AG04450 (cell line): ENCODE measurements at regions not wholly inside any gene's neighbourhood (a gene's known extent, or its start where the extent isn't known, plus 50 kb on each side); places are given as distances from the start of the nearest gene placed in this dataset.

Experiments
- CTCF ChIA-PET: fragments of 300-600, 350-600 bp; formaldehyde crosslinking; extraction: SDS; loops from one replicate; lab custom pipeline; 2022; ENCODE audit warnings: antibody characterized with exemption, inconsistent platforms; lab: Charles Lee
- POLR2A ChIA-PET: fragments of 350-600 bp; formaldehyde crosslinking; extraction: SDS; loops from one replicate; lab custom pipeline; 2021; ENCODE audit warnings: antibody characterized with exemption, inconsistent platforms; lab: Yijun Ruan, JAX
- DNase-seq: peaks from one replicate; pipeline ENCODE4 v3.0.0-alpha.2; 2011; ENCODE audit warnings: low read depth, low spot score
- H3K27ac ChIP-seq: one replicate; pipeline ENCODE4 v1.5.1; 2012; ENCODE audit warnings: low read depth, low read length, control low read depth
- H3K27me3 ChIP-seq: one replicate; pipeline ENCODE4 v1.6.0; 2012; ENCODE audit warnings: low read length; ENCODE audit not compliant: control insufficient read depth, insufficient read depth
- H3K4me3 ChIP-seq: 2 replicates; pipeline ENCODE4 v1.5.1; 2011; ENCODE audit warnings: mild to moderate bottlenecking, low read depth, low read length, control low read depth
- H3K9me3 ChIP-seq: 2 replicates; pipeline ENCODE4 v1.5.1; 2012; ENCODE audit warnings: low read length; ENCODE audit not compliant: control insufficient read depth, insufficient read depth
- TF ChIP-seq, protein P1 (sequence below): IDR thresholded peaks from 2 replicates; pipeline ENCODE4 v1.5.1; 2011; ENCODE audit warnings: low read depth, low read length, control low read depth, inconsistent platforms

DNA sequence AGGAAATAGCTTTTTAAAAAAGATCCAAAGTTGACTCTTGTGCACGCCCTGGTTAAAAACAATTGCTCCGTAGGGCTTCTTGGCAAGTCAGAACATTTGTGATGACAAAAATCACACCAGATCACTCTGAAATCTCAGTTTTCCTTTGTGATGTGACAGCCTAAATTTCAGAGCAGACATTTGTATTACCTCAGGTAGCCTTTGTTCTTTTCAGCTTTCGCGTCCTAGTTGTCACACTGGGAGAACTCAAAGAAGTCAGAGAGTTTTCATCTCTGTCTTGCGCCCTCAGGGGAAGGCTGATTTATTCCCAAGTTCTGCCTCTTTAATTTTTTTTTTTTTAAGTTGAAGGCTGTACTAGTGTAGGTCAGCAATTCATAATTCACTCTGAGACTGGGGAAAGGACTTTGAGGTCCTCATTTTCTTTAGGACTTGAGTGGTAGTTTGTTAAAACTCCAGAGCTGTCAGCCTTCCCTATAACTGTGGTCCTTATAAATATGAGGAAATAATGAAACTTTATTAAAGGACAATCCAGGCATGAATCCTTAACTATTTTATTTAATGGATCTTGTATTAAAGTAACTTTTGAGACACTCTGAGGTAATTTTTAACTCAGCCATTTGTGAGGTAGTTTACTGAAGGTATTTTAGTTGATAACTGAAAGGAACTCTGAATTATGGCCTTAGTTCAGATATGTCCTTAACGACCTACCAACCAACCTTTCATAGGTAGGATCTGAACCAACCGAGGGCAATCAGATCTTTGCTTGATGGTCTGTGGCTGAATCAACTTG, 525.1 kb upstream of the FAM98A start:
- TF ChIP-seq, protein P1, sequence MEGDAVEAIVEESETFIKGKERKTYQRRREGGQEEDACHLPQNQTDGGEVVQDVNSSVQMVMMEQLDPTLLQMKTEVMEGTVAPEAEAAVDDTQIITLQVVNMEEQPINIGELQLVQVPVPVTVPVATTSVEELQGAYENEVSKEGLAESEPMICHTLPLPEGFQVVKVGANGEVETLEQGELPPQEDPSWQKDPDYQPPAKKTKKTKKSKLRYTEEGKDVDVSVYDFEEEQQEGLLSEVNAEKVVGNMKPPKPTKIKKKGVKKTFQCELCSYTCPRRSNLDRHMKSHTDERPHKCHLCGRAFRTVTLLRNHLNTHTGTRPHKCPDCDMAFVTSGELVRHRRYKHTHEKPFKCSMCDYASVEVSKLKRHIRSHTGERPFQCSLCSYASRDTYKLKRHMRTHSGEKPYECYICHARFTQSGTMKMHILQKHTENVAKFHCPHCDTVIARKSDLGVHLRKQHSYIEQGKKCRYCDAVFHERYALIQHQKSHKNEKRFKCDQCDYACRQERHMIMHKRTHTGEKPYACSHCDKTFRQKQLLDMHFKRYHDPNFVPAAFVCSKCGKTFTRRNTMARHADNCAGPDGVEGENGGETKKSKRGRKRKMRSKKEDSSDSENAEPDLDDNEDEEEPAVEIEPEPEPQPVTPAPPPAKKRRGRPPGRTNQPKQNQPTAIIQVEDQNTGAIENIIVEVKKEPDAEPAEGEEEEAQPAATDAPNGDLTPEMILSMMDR = no peak
- Histone ChIP-seq H3K4me3 (no peak overlapping the region), H3K27ac (no peak overlapping the region), H3K27me3 (no peaks in the 10 kb centered on the region), H3K9me3 (no peaks in the 10 kb centered on the region)
- no peak for DNase-seq
- POLR2A ChIA-PET = no interaction called here
- CTCF ChIA-PET = no interaction called here

DNA sequence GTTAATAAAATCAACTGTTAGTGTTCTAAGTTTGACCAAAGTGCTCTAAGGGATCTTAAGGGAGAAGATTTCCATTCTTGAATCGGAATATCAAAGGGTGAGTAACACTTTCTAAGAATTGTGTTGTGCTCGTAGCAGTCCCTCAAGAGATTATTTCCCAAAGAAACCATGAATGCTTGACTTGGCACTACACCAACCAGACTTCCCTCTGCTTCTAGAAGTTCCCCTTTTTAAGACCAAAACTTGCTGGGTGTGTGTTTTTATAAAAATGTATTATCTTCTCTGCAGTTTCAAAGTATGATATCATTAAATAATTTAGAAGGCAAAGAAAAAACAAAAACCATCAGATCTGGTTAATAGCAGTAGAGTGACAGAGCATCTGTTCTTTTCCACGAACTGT, 522.0 kb upstream of the FAM98A start:
- no peak for DNase-seq
- no peak overlapping the region for H3K4me3 ChIP-seq
- ChIA-PET CTCF (no interaction called here), POLR2A (no interaction called here)
- H3K27me3 ChIP-seq = no peaks in the 10 kb centered on the region
- no peaks in the 10 kb centered on the region for H3K9me3 ChIP-seq
- no peak overlapping the region for H3K27ac ChIP-seq
- TF ChIP-seq, protein P1 = no peak

DNA sequence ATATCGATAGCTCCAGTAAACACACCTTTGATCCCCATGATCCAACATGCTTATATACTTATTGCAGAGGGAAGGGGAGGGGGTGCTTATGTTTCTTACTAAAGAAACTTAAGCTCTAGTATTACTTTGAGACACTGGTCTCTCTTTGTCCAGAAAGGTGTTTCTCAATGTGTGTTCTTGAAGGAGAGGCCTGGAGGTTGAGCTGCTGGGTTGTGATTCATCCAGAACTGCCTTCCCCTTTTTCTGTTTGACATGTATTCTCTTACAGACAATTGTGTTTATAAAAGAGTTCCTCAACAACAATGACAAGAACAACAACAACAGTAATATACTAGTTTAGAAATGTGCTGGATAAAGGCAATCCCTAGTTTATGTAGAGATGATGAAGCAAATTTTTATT, 516.0 kb upstream of the FAM98A start:
- POLR2A ChIA-PET = no interaction called here
- TF ChIP-seq, protein P1 = no peak
- Histone ChIP-seq H3K27ac (no peak overlapping the region), H3K9me3 (no peaks in the 10 kb centered on the region), H3K27me3 (no peaks in the 10 kb centered on the region), H3K4me3 (no peak overlapping the region)
- CTCF ChIA-PET = no interaction called here
- DNase-seq = no peak

DNA sequence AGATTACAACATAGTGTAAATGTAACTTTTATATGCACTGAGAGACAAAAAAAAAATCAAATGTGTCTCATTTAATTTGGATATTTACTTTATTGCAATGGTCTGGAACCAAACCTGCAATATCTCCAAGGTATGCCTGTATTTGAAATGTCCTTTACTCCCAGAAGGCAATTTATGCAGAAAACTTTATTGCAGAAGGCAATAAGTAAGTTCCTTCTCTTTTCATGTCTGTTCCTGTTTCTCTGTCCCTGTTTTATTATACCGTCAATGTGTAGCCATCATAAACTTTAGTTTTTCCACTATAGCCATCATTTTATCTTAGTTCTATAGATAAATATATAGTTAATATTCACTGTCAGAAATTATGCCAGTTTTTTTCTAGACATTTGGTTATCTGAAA, 513.1 kb upstream of the FAM98A start:
- no peak overlapping the region for H3K27ac ChIP-seq
- CTCF ChIA-PET = no interaction called here
- POLR2A ChIA-PET = no interaction called here
- no peak for DNase-seq
- no peak overlapping the region for H3K4me3 ChIP-seq
- H3K9me3 ChIP-seq = no peaks in the 10 kb centered on the region
- H3K27me3 ChIP-seq = no peaks in the 10 kb centered on the region
- TF ChIP-seq, protein P1 = no peak

DNA sequence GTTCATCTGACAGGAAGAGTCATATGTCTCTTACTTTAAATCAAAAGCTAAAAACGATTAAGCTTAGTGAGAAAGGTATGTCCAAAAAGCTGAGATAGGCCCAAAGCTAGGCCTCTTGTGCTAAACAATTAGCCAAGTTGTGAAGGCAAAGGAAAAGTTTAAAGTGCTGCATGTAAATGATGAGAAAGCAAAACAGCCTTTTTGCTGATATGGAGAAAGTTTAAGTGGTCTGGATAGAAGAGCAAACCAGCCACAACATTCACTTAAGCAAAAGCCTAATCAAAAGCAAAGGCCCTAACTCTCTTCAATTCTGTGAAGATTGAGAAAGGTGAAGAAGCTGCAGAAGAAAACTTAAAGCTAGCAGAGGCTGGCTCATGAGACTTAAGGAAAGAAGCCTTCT, 511.3 kb upstream of the FAM98A start:
- TF ChIP-seq, protein P1 = no peak
- Histone ChIP-seq H3K27ac (no peak overlapping the region), H3K9me3 (no peaks in the 10 kb centered on the region), H3K27me3 (no peaks in the 10 kb centered on the region), H3K4me3 (no peak overlapping the region)
- DNase-seq = no peak
- ChIA-PET POLR2A (no interaction called here), CTCF (no interaction called here)
